GM12891 (cell line): ENCODE measurements at regions not wholly inside any gene's neighbourhood (a gene's known extent, or its start where the extent isn't known, plus 50 kb on each side); places are given as distances from the start of the nearest gene placed in this dataset.

Experiments
- POLR2A ChIP-seq: IDR thresholded peaks from 2 replicates; pipeline ENCODE4 v1.6.1; 2011; ENCODE audit warnings: low read depth, low read length, control low read depth
- POLR2AphosphoS5 ChIP-seq: IDR thresholded peaks from 2 replicates; pipeline ENCODE4 v1.6.1; 2011; ENCODE audit warnings: low read depth, low read length, control low read depth
- POU2F2 ChIP-seq: IDR thresholded peaks from 2 replicates; pipeline ENCODE4 v1.6.1; 2011; ENCODE audit warnings: low read depth, mild to moderate bottlenecking, control low read depth, low read length, moderate library complexity
- SPI1 ChIP-seq: IDR thresholded peaks from 2 replicates; pipeline ENCODE4 v1.6.1; 2011; ENCODE audit warnings: low read depth, low read length, control low read depth
- TAF1 ChIP-seq: IDR thresholded peaks from 2 replicates; pipeline ENCODE4 v1.6.1; 2011; ENCODE audit warnings: low read depth, low read length, control low read depth

GRCh38 chr4:180589575-180589974 lies 1653.6 kb upstream of the TENM3 start:
- TF ChIP-seq POLR2AphosphoS5 (no peak), POLR2A (no peak), SPI1 (no peak), TAF1 (no peak), POU2F2 (no peak)
